ENCODE measurements at regions not wholly inside any gene's neighbourhood (a gene's known extent, or its start where the extent isn't known, plus 50 kb on each side); places are given as distances from the start of the nearest gene placed in this dataset.

DNA sequence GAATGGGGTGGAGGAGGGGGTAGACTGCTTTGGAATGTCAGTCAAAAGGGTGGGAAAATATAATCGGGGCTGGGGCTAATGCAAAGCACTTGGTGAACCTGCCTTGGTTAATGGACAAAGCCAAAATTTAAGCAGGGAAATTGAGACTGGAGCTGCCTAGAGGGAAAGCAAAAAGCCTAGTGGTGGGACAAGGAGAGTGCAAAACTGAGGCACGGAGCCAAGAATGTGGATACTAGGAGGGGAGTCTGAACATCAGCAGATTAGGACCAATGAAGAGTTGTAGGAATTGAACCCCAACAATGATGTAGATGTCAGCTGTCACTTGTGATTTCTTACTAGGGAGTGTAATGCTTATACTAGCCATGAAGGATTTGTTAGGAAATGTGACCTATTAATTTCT is 195.9 kb downstream of the MDFIC start:
- TF ChIP-seq POU2F2 (IDR thresholded peaks at IDR 0.05; ENCODE audit: borderline replicate concordance, low read depth, low read length) (no peak), EED (IDR thresholded peaks at IDR 0.05; ENCODE audit: low read depth) (no peak), EZH2 (IDR thresholded peaks at IDR 0.05; ENCODE audit: borderline replicate concordance, control insufficient read depth, low read depth, low read length) (no peak), JUND (IDR thresholded peaks at IDR 0.05; ENCODE audit: low read depth, low read length) (no peak), SPI1 (IDR thresholded peaks at IDR 0.05; ENCODE audit: borderline replicate concordance, insufficient read depth, low read depth, low read length) (no peak), MAX (IDR thresholded peaks at IDR 0.05; ENCODE audit: low read depth, low read length) (no peak)
- TF ChIP-seq, protein P1, sequence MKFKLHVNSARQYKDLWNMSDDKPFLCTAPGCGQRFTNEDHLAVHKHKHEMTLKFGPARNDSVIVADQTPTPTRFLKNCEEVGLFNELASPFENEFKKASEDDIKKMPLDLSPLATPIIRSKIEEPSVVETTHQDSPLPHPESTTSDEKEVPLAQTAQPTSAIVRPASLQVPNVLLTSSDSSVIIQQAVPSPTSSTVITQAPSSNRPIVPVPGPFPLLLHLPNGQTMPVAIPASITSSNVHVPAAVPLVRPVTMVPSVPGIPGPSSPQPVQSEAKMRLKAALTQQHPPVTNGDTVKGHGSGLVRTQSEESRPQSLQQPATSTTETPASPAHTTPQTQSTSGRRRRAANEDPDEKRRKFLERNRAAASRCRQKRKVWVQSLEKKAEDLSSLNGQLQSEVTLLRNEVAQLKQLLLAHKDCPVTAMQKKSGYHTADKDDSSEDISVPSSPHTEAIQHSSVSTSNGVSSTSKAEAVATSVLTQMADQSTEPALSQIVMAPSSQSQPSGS (IDR thresholded peaks at IDR 0.05; ENCODE audit: low read length) = no peak
